Breast epithelium (tissue), 3 donors: ENCODE measurements at regions not wholly inside any gene's neighbourhood (a gene's known extent, or its start where the extent isn't known, plus 50 kb on each side); places are given as distances from the start of the nearest gene placed in this dataset.

Source experiments
- POLR2A ChIP-seq: fragments of 450-650 bp; IDR thresholded peaks from one replicate; pipeline ENCODE4 v1.6.1; 2016; ENCODE audit warnings: antibody characterized with exemption, mild to moderate bottlenecking, moderate library complexity
- POLR2AphosphoS5 ChIP-seq, 3 donors: sonication (generic); formaldehyde crosslinking; IDR thresholded peaks; one replicate each; pipeline ENCODE4 v1.6.1; 2017; ENCODE audit warnings: antibody characterized with exemption in 3 of 3
- TF ChIP-seq, protein P1 (sequence below), 3 donors: fragments of 450-650 bp; IDR thresholded peaks; one replicate each; pipeline ENCODE4 v1.5.1; 2016 to 2017; ENCODE audit warnings: antibody characterized with exemption in 3 of 3, mild to moderate bottlenecking in 3 of 3, moderate library complexity in 3 of 3

GRCh38 chr5:63245271-63245670 lies 666.7 kb downstream of the LRRC70 start:
- TF ChIP-seq, protein P1, sequence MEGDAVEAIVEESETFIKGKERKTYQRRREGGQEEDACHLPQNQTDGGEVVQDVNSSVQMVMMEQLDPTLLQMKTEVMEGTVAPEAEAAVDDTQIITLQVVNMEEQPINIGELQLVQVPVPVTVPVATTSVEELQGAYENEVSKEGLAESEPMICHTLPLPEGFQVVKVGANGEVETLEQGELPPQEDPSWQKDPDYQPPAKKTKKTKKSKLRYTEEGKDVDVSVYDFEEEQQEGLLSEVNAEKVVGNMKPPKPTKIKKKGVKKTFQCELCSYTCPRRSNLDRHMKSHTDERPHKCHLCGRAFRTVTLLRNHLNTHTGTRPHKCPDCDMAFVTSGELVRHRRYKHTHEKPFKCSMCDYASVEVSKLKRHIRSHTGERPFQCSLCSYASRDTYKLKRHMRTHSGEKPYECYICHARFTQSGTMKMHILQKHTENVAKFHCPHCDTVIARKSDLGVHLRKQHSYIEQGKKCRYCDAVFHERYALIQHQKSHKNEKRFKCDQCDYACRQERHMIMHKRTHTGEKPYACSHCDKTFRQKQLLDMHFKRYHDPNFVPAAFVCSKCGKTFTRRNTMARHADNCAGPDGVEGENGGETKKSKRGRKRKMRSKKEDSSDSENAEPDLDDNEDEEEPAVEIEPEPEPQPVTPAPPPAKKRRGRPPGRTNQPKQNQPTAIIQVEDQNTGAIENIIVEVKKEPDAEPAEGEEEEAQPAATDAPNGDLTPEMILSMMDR (IDR thresholded peaks at IDR 0.05): no peak
- TF ChIP-seq POLR2A: no peak
- no peak for TF ChIP-seq POLR2AphosphoS5 (IDR thresholded peaks at IDR 0.05)
